ENCODE measurements at regions not wholly inside any gene's neighbourhood (a gene's known extent, or its start where the extent isn't known, plus 50 kb on each side); places are given as distances from the start of the nearest gene placed in this dataset.
A peak's percentile ranks its signal among the peaks of the same experiment; 100 is the strongest.

GRCh38 chr4:32991663-32992062 is 2271.5 kb downstream of the PCDH7 start:
- no peak for DNase-seq (ENCODE audit: low spot score)

- no peak for DNase-seq (ENCODE audit: low spot score)
Observed at GRCh38 chr4:32994981-32995881, 2275.1 kb downstream of the PCDH7 start.

- DNase-seq (ENCODE audit: low spot score): no peak
Observed at GRCh38 chr4:33013282-33013681, 2293.1 kb downstream of the PCDH7 start.

GRCh38 chr4:33025236-33025635 is 2305.1 kb downstream of the PCDH7 start:
- no peak for DNase-seq (ENCODE audit: low spot score)

GRCh38 chr4:33029976-33030375 is 2309.8 kb downstream of the PCDH7 start:
- DNase-seq (ENCODE audit: low spot score): no peak

- no peak for DNase-seq (ENCODE audit: low spot score)
Observed at GRCh38 chr4:33031328-33031727, 2311.2 kb downstream of the PCDH7 start.

GRCh38 chr4:33037464-33037863 is 2317.3 kb downstream of the PCDH7 start:
- no peak for DNase-seq (ENCODE audit: low spot score)

- DNase-seq (ENCODE audit: low spot score): no peak
Observed at GRCh38 chr4:33045334-33045733, 2325.2 kb downstream of the PCDH7 start.

GRCh38 chr4:33052241-33052640 is 2332.1 kb downstream of the PCDH7 start:
- no peak for DNase-seq (ENCODE audit: low spot score)

- DNase-seq (ENCODE audit: low spot score): no peak
Observed at GRCh38 chr4:33054161-33054560, 2334.0 kb downstream of the PCDH7 start.

- DNase-seq (ENCODE audit: low spot score): no peak
Observed at GRCh38 chr4:33054656-33055196, 2334.6 kb downstream of the PCDH7 start.

GRCh38 chr4:33057736-33058135 is 2337.6 kb downstream of the PCDH7 start:
- DNase-seq (ENCODE audit: low spot score): no peak

GRCh38 chr4:33058998-33059397 is 2338.8 kb downstream of the PCDH7 start:
- no peak for DNase-seq (ENCODE audit: low spot score)

GRCh38 chr4:33060674-33061542 is 2340.7 kb downstream of the PCDH7 start:
- DNase-seq (ENCODE audit: low spot score): peak; percentile 46

- DNase-seq (ENCODE audit: low spot score): no peak
Observed at GRCh38 chr4:33061727-33062126, 2341.6 kb downstream of the PCDH7 start.

GRCh38 chr4:33062155-33062806 is 2342.1 kb downstream of the PCDH7 start:
- no peak for DNase-seq (ENCODE audit: low spot score)

GRCh38 chr4:33063241-33063640 is 2343.1 kb downstream of the PCDH7 start:
- DNase-seq (ENCODE audit: low spot score): no peak

- no peak for DNase-seq (ENCODE audit: low spot score)
Observed at GRCh38 chr4:33064238-33064637, 2344.1 kb downstream of the PCDH7 start.

GRCh38 chr4:33065749-33066148 is 2345.6 kb downstream of the PCDH7 start:
- DNase-seq (ENCODE audit: low spot score): no peak

- DNase-seq (ENCODE audit: low spot score): no peak
Observed at GRCh38 chr4:33067221-33067620, 2347.1 kb downstream of the PCDH7 start.

GRCh38 chr4:33068539-33068938 is 2348.4 kb downstream of the PCDH7 start:
- no peak for DNase-seq (ENCODE audit: low spot score)

- DNase-seq (ENCODE audit: low spot score): no peak
Observed at GRCh38 chr4:33071535-33071934, 2351.4 kb downstream of the PCDH7 start.

All from iPS-NIHi11 (cell line).